A673 (cell line): ENCODE measurements at regions not wholly inside any gene's neighbourhood (a gene's known extent, or its start where the extent isn't known, plus 50 kb on each side); places are given as distances from the start of the nearest gene placed in this dataset.

Source experiments
- EZH2 ChIP-seq: fragments of 200-600 bp; sonication (generic); IDR thresholded peaks from 2 replicates; pipeline ENCODE4 v1.6.1; 2017; ENCODE audit warnings: borderline replicate concordance, low read depth, mild to moderate bottlenecking, mixed read lengths, antibody characterized with exemption, low read length; ENCODE audit not compliant: poor library complexity, severe bottlenecking
- TF ChIP-seq, protein P1 (sequence below): fragments of 300-800, 200-600 bp; sonication (generic); conservative IDR thresholded peaks from 2 replicates; pipeline ENCODE4 v1.5.1; 2017; ENCODE audit warnings: low read depth, mild to moderate bottlenecking, antibody characterized with exemption, low read length, moderate library complexity, mixed read lengths

DNA sequence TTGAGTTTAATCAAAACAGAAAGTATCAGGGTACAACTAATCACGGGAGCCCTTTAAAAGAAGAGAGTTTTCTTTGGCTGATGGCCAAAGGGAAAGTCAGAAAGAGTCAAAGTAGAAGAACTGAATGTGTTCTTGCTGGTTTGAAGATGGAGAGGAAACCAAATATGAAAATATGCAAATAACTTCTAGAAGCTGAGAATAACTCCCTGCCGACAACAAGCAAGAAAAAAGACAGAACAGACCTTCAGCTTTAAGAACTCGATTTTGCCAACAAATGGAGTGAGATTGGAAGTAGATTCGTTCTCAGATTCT is 903.8 kb downstream of the STIM2 start:
- TF ChIP-seq, protein P1, sequence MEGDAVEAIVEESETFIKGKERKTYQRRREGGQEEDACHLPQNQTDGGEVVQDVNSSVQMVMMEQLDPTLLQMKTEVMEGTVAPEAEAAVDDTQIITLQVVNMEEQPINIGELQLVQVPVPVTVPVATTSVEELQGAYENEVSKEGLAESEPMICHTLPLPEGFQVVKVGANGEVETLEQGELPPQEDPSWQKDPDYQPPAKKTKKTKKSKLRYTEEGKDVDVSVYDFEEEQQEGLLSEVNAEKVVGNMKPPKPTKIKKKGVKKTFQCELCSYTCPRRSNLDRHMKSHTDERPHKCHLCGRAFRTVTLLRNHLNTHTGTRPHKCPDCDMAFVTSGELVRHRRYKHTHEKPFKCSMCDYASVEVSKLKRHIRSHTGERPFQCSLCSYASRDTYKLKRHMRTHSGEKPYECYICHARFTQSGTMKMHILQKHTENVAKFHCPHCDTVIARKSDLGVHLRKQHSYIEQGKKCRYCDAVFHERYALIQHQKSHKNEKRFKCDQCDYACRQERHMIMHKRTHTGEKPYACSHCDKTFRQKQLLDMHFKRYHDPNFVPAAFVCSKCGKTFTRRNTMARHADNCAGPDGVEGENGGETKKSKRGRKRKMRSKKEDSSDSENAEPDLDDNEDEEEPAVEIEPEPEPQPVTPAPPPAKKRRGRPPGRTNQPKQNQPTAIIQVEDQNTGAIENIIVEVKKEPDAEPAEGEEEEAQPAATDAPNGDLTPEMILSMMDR = no peak
- no peak for TF ChIP-seq EZH2
